ENCODE measurements at regions not wholly inside any gene's neighbourhood (a gene's known extent, or its start where the extent isn't known, plus 50 kb on each side); places are given as distances from the start of the nearest gene placed in this dataset.

DNA sequence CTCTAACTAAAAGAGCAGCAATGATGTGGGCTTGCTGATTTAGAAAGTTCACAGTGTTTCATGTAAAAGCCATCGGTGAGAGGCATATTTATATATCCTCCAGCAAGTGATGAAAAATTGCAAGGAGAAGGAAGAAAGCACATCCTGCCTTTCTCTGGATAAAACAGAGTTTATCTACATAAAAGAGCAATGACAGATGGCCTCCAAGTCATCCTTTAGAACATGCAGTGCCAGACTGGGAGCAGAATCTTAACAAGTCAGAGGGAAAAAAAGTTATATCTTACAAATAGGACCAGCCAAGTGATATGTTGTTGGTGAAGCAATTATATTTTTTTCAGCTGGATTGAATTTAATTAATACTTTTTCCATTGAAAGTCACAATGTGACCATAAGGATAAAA lies 253.8 kb upstream of the MGMT start:
- TF ChIP-seq, protein P1, sequence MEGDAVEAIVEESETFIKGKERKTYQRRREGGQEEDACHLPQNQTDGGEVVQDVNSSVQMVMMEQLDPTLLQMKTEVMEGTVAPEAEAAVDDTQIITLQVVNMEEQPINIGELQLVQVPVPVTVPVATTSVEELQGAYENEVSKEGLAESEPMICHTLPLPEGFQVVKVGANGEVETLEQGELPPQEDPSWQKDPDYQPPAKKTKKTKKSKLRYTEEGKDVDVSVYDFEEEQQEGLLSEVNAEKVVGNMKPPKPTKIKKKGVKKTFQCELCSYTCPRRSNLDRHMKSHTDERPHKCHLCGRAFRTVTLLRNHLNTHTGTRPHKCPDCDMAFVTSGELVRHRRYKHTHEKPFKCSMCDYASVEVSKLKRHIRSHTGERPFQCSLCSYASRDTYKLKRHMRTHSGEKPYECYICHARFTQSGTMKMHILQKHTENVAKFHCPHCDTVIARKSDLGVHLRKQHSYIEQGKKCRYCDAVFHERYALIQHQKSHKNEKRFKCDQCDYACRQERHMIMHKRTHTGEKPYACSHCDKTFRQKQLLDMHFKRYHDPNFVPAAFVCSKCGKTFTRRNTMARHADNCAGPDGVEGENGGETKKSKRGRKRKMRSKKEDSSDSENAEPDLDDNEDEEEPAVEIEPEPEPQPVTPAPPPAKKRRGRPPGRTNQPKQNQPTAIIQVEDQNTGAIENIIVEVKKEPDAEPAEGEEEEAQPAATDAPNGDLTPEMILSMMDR (IDR thresholded peaks at IDR 0.05) = no peak
- no peak for TF ChIP-seq POLR2A (IDR thresholded peaks at IDR 0.05)
